Neural progenitor cell (in vitro differentiated cells): ENCODE measurements at regions not wholly inside any gene's neighbourhood (a gene's known extent, or its start where the extent isn't known, plus 50 kb on each side); places are given as distances from the start of the nearest gene placed in this dataset.
A peak's percentile ranks its signal among the peaks of the same experiment; 100 is the strongest.

Experiments
- DNase-seq: peaks from one replicate; pipeline ENCODE4 v3.0.0-alpha.2; 2016; ENCODE audit warnings: low spot score
- H2AFZ ChIP-seq: fragments of 200-600 bp; sonication (generic); replicated peaks from 2 replicates; pipeline ENCODE4 v1.6.1; 2016; ENCODE audit warnings: antibody characterized with exemption
- H3F3A ChIP-seq: fragments of 200-600 bp; sonication (generic); 2 replicates; pipeline ENCODE4 v1.6.1; 2016; ENCODE audit warnings: antibody characterized with exemption, low read depth
- H3K27ac ChIP-seq: fragments of 200-600 bp; sonication (generic); 2 replicates; pipeline ENCODE4 v1.5.1; 2016; ENCODE audit warnings: mild to moderate bottlenecking
- H3K27me3 ChIP-seq: fragments of 200-600 bp; sonication (generic); 2 replicates; pipeline ENCODE4 v1.6.1; 2016; ENCODE audit warnings: mild to moderate bottlenecking, moderate library complexity
- H3K36me3 ChIP-seq: fragments of 200-600 bp; sonication (generic); 2 replicates; pipeline ENCODE4 v1.5.1; 2016
- H3K4me1 ChIP-seq: fragments of 200-600 bp; sonication (generic); 2 replicates; pipeline ENCODE4 v1.6.1; 2016; ENCODE audit warnings: mixed run types
- H3K4me2 ChIP-seq: fragments of 200-600 bp; sonication (generic); 2 replicates; pipeline ENCODE4 v1.6.1; 2016
- H3K4me3 ChIP-seq: fragments of 200-600 bp; sonication (generic); 2 replicates; pipeline ENCODE4 v1.5.1; 2016
- H3K79me2 ChIP-seq: fragments of 200-600 bp; sonication (generic); 2 replicates; pipeline ENCODE4 v1.6.1; 2016; ENCODE audit warnings: low read depth
- H3K9ac ChIP-seq: fragments of 200-600 bp; sonication (generic); 2 replicates; pipeline ENCODE4 v1.6.1; 2016
- H3K9me3 ChIP-seq: fragments of 200-600 bp; sonication (generic); 2 replicates; pipeline ENCODE4 v1.5.1; 2016; ENCODE audit warnings: low read depth
- H4K20me1 ChIP-seq: fragments of 200-600 bp; sonication (generic); 2 replicates; pipeline ENCODE4 v1.6.1; 2016; ENCODE audit warnings: low read depth
- H3K27ac Mint-ChIP-seq: 3 replicates; pipeline ENCODE4 v1.8.0; 2021; ENCODE audit warnings: mixed read lengths
- H3K27me3 Mint-ChIP-seq: 2 replicates; pipeline ENCODE4 v1.8.0; 2022; ENCODE audit warnings: low read depth, mild to moderate bottlenecking, inconsistent platforms, moderate library complexity, mixed read lengths; ENCODE audit not compliant: insufficient read depth
- H3K36me3 Mint-ChIP-seq: 3 replicates; pipeline ENCODE4 v1.8.0; 2021; ENCODE audit warnings: mixed read lengths
- H3K4me1 Mint-ChIP-seq: 3 replicates; pipeline ENCODE4 v1.8.0; 2021; ENCODE audit warnings: mixed read lengths
- H3K4me3 Mint-ChIP-seq: 3 replicates; pipeline ENCODE4 v1.8.0; 2021; ENCODE audit warnings: mild to moderate bottlenecking, moderate library complexity, mixed read lengths
- H3K9me3 Mint-ChIP-seq: 3 replicates; pipeline ENCODE4 v1.8.0; 2020; ENCODE audit warnings: mixed read lengths
- CTCF ChIP-seq: fragments of 200-600 bp; sonication (generic); IDR thresholded peaks from 2 replicates; pipeline ENCODE4 v1.5.1; 2017; ENCODE audit warnings: antibody characterized with exemption, mild to moderate bottlenecking
- EZH2 ChIP-seq: fragments of 200-600 bp; sonication (generic); IDR thresholded peaks from 2 replicates; pipeline ENCODE4 v1.6.1; 2017; ENCODE audit warnings: antibody characterized with exemption, mild to moderate bottlenecking, moderate library complexity
- EZH2phosphoT487 ChIP-seq: fragments of 200-600 bp; sonication (generic); IDR thresholded peaks from 2 replicates; pipeline ENCODE4 v1.6.1; 2017; ENCODE audit warnings: antibody characterized with exemption

DNA sequence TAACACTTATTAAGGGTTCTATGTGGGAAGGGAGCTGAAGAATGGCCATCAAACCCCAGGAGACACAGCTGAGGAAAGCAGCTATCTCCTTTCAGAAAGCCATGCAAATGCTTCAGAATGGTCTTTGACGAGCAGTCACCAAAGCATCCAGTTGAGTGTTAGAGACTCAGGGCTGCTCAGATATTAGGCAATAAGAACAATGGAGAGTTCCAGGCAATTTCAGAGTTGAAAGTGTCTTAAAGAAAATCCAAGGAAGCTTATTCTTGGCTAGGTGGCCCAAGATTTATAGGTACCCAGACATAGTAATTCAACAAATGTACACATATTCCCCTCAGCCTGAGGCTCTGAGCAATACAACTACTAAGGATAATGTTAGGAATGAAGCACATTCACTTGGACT is 180.1 kb upstream of the SOX4 start:
- Histone ChIP-seq H3K4me1 (peaks cover 12% of the 10 kb centered on the region), H3K36me3 (no peaks in the 10 kb centered on the region), H2AFZ (peak overlapping the region; percentile 19), H3K27ac (no peak overlapping the region), H4K20me1 (no peaks in the 10 kb centered on the region), H3K27me3 (no peaks in the 10 kb centered on the region), H3K4me2 (no peak overlapping the region), H3F3A (no peaks in the 10 kb centered on the region), H3K9ac (no peak overlapping the region), H3K9me3 (no peaks in the 10 kb centered on the region), H3K4me3 (no peak overlapping the region), H3K79me2 (no peaks in the 10 kb centered on the region)
- Mint-ChIP-seq H3K4me3 (no peak overlapping the region), H3K27me3 (no peaks in the 10 kb centered on the region), H3K4me1 (no peaks in the 10 kb centered on the region), H3K27ac (no peak overlapping the region), H3K9me3 (peaks cover 10% of the 10 kb centered on the region), H3K36me3 (peaks cover 4% of the 10 kb centered on the region)
- DNase-seq: no peak
- no peak for TF ChIP-seq EZH2phosphoT487
- TF ChIP-seq EZH2: no peak

DNA sequence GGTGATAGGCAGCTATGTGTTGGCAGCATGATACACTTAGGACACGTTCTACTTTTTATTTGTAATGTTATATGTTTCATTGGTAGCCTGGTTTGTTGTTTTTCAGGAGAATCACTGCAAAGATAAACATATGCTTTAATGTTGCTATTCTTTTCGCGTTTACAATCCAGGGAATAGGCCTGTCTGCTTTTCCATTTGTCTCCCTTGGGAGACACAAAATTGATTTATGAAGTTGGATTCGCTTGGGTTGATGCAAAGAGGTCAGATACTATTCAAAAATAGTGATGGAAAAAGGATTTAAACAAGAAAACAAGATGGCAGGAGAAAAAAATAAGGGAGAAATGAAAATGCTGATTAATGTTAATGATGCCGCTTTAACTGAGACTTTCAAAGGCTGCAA is 179.5 kb upstream of the SOX4 start:
- H2AFZ ChIP-seq: peak overlapping the region; percentile 19
- no peaks in the 10 kb centered on the region for H3F3A ChIP-seq
- TF ChIP-seq EZH2: no peak
- TF ChIP-seq EZH2phosphoT487: no peak
- TF ChIP-seq CTCF: no peak
- H3K4me2 ChIP-seq: no peak overlapping the region
- no peaks in the 10 kb centered on the region for H3K9me3 ChIP-seq
- no peaks in the 10 kb centered on the region for H3K79me2 ChIP-seq
- no peak overlapping the region for H3K9ac ChIP-seq
- Mint-ChIP-seq H3K27ac (no peak overlapping the region), H3K4me1 (no peaks in the 10 kb centered on the region), H3K36me3 (peaks cover 4% of the 10 kb centered on the region), H3K4me3 (no peak overlapping the region), H3K27me3 (no peaks in the 10 kb centered on the region), H3K9me3 (peaks cover 10% of the 10 kb centered on the region)
- no peak overlapping the region for H3K4me3 ChIP-seq
- H3K27ac ChIP-seq: no peak overlapping the region
- no peaks in the 10 kb centered on the region for H3K36me3 ChIP-seq
- H3K27me3 ChIP-seq: no peaks in the 10 kb centered on the region
- no peak for DNase-seq
- H4K20me1 ChIP-seq: no peaks in the 10 kb centered on the region
- peaks cover 12% of the 10 kb centered on the region for H3K4me1 ChIP-seq

- Histone ChIP-seq H3F3A (no peaks in the 10 kb centered on the region), H3K36me3 (no peaks in the 10 kb centered on the region), H3K27ac (no peak overlapping the region), H3K79me2 (no peaks in the 10 kb centered on the region), H3K9me3 (no peaks in the 10 kb centered on the region), H3K9ac (no peak overlapping the region), H4K20me1 (no peaks in the 10 kb centered on the region), H3K27me3 (no peaks in the 10 kb centered on the region), H3K4me1 (peaks cover 9% of the 10 kb centered on the region), H3K4me3 (no peak overlapping the region), H2AFZ (peak overlapping the region; percentile 38), H3K4me2 (no peak overlapping the region)
- Mint-ChIP-seq H3K27ac (no peak overlapping the region), H3K4me1 (peaks cover 18% of the 10 kb centered on the region), H3K4me3 (no peak overlapping the region), H3K36me3 (peaks cover 4% of the 10 kb centered on the region), H3K27me3 (peaks cover 8% of the 10 kb centered on the region), H3K9me3 (peaks cover 8% of the 10 kb centered on the region)
- TF ChIP-seq EZH2phosphoT487: no peak
- no peak for TF ChIP-seq CTCF
- TF ChIP-seq EZH2: no peak
- no peak for DNase-seq
Measured at GRCh38 chr6:21420146-21420878, 173.2 kb upstream of the SOX4 start.

GRCh38 chr6:21420926-21421325 is 172.6 kb upstream of the SOX4 start:
- H3K27ac ChIP-seq: no peak overlapping the region
- no peak overlapping the region for H3K4me3 Mint-ChIP-seq
- H4K20me1 ChIP-seq: no peaks in the 10 kb centered on the region
- H3K4me2 ChIP-seq: no peak overlapping the region
- H3K36me3 Mint-ChIP-seq: peaks cover 4% of the 10 kb centered on the region
- H3K4me3 ChIP-seq: no peak overlapping the region
- peaks cover under 1% of the 10 kb centered on the region for H3K36me3 ChIP-seq
- peaks cover 9% of the 10 kb centered on the region for H3K4me1 ChIP-seq
- H3K9me3 Mint-ChIP-seq: peaks cover 10% of the 10 kb centered on the region
- no peak overlapping the region for H3K27ac Mint-ChIP-seq
- TF ChIP-seq CTCF (no peak), EZH2 (no peak), EZH2phosphoT487 (no peak)
- no peaks in the 10 kb centered on the region for H3K9me3 ChIP-seq
- H3K79me2 ChIP-seq: no peaks in the 10 kb centered on the region
- DNase-seq: no peak
- H3K27me3 ChIP-seq: no peaks in the 10 kb centered on the region
- H3K9ac ChIP-seq: no peak overlapping the region
- peaks cover 18% of the 10 kb centered on the region for H3K4me1 Mint-ChIP-seq
- no peaks in the 10 kb centered on the region for H3F3A ChIP-seq
- peaks cover 10% of the 10 kb centered on the region for H3K27me3 Mint-ChIP-seq
- H2AFZ ChIP-seq: no peak overlapping the region
